HG02970 (cell line): ENCODE measurements at regions not wholly inside any gene's neighbourhood (a gene's known extent, or its start where the extent isn't known, plus 50 kb on each side); places are given as distances from the start of the nearest gene placed in this dataset.
A peak's percentile ranks its signal among the peaks of the same experiment; 100 is the strongest.
"Not testable (repeated sequence)": the region's sequence is repeated elsewhere in the genome, so short reads cannot be mapped to it uniquely, and the experiment has no call there.

Experiments used
- ATAC-seq: cut with Tn5 transposase; IDR thresholded peaks from one replicate; pipeline ENCODE4 v1.9.1; 2021; ENCODE audit warnings: mild to moderate bottlenecking, moderate library complexity, moderate number of reproducible peaks; ENCODE audit not compliant: unreplicated experiment, low FRiP score

DNA sequence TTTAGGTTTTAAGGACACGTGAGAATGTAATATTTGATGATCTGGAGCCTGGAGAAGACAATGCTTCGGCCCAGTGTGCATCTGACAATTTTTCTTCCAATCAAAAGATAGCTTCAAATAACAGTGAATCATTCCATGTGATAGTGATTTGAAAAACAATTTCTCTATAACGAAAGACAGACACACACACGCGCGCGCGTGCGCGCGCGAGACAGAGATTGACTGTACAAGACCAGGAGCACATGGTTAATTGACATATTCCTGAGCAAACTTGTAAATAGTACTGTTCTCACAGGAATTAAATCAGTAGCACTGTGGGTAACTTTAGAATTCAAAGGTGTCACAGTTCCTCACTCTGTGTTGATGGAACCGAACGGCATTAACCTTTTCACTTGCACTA, 287.5 kb upstream of the LMO3 start:
- no peak for ATAC-seq

DNA sequence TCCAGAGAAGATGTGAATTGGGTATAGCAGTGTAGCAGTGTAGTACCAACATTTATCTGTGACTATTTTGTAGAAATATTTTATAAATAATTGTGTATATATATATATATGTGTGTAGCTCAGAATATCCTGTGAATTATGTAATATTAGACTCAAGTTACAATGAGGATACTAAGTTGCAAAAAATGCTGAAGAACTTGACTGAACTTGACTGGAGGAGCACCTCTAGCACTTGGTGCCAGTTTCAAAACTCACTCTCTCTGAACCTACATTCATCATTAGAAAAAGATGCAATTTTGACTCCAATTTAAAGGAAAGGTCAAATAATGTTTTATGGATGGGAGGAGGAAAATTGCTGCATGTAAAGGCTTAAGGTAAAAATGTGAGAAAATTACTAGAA, 285.7 kb upstream of the LMO3 start:
- ATAC-seq: no peak

DNA sequence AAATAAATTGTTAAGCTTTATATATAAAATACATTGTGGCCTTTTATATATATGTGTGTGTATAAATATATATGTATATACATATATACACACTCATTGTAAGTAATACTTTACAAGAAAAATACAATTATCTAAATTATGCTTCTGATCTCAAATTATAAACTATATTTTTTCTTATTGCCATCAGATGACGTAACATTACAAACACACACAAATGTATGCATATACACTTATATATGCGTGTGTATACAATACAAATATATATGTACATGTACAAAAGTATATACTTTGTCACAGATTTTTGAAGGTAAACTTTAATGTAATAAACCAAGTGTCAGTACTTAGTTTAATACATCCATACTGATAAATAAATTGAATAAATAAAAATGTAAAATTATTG, 278.9 kb upstream of the LMO3 start:
- no peak for ATAC-seq

DNA sequence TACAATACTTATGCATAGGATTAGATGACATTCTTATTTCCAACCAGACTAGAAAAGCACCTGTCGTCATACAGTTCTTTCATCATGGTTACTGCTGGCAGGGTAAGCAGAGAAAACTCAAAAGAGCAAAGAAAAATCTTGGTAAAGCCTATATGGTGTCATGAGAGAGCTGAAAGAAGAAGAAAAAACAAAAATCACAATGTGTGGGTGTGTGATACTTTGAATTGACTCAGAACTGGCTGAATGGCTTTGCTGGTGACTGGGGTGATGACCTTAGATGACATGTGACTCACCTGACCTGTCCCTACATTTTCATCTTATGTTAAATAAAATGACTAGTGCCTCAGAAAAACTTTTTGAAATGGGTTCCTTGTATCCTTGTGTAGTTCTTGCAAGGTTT, 278.1 kb upstream of the LMO3 start:
- ATAC-seq: no peak

DNA sequence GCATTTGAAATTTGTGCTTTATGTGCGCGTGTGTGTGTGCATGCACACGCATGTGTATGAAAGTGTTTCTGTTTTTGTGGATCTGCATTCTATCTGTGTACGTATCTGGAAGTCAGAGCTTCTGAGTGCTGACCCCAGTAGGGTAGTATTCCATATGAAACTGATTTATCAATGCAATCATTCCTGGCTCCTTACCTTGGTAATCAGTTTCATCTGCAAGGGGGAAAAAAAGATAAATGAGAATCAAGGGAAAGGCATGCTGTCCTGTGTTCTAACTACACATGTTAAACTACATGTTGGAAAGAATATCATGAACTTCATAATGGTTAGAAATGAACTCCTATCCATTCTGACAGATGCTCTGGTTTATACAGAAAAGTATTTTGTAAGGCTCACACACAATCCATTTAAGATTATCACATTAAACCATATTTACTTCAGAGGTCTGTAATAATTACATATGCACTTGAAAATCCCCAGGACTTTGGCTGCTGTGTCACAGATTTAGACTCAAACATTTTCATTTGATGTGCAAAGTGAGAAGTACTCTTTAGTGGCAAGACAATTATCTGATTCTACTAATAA, 276.1 kb upstream of the LMO3 start:
- no peak for ATAC-seq

DNA sequence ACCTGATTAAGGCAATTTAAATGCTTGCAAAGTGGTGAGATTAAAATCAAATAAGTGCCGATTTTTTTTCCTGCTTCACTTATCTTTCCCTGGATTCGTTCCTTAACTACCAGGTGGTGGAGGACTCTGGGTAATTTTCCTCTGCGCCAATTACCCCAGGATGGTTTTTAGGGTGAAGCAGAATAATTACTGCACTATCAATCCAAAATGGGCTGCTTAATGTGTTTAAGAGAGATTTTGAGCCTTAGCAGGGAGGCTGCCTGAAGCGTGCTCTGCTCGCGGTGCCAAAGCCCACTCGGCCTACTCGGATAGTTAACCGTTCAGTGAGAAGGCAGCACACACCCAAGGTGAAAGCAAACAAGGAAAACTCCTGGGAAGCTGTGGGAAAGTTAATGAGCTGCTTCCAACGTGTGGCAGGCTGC, 274.9 kb upstream of the LMO3 start:
- no peak for ATAC-seq

DNA sequence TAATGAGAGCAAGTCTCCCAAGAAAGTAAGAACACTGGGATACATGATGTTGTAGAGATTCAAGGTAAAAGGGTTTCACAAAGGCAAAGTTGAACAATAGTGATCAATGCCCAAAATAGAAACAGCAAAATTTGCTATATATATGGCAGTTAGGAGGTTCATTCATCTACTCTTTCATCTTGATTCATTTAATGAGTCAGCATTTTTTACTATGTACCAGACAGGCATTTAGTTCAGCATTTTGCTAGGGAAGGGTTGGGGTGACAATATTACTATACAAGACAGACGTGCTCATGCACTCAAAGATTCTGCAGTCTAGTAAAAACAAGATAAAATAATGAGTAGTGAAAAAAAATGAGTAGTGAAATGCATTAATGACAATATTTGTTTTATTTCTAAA, 264.9 kb upstream of the LMO3 start:
- no peak for ATAC-seq

DNA sequence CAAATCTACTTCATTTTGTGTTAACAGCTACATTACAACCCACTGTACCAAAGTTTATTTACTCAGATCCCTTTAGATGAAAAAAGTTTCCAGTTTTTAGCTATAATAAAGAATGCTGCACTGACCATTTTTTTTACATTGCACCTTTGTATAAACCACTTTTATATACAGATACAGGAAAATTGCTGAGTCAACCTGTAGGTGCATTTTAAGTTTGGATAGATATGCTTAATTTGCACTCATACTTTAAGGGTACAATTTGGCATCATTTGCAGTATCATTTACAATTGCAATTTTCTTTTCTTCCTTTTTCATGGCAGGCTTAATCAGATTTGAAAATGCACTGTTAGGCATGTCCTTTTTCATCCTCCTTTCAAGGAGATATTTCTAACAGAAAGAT, 257.8 kb upstream of the LMO3 start:
- ATAC-seq: no peak

DNA sequence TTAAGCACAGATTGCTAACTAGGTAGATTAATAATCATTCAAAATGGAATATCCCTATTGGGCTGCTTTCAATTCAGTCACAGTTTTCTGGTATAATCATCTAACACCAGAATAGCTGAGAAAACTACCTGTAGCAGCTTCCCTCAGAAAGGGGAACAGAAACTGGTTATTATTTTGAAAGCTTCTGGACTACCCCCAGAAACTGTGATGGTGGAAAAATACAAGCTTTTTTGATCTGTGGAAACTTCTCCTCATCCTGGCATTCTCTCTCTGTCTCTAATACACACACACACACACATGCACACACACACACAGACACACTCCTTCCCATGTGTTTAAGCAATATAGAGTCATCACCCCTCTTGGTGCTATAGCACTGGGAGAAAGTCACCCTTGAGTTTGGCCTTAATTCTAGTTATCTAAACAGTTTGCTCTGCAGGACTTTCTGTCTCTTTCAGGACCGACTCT, 251.5 kb upstream of the LMO3 start:
- peak; percentile 99 for ATAC-seq

DNA sequence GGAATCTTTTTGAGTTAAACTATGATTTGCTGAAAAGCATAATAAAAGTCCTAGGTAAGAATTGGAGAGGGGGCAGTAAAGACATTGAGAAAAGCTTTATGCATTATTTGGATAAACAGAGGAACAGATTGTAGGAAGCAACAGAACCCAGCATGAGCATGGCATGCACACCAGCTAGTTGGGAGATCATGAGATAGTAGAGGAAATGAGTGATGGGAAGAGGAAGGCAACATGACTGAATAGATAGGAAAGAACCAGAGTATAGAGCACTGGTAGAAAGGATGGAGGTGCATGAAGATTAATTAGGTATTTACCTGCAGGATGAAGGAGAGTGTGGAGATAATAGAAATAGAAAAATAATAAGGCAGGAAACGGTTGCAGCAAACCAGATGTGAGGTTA, 248.5 kb upstream of the LMO3 start:
- no peak for ATAC-seq

DNA sequence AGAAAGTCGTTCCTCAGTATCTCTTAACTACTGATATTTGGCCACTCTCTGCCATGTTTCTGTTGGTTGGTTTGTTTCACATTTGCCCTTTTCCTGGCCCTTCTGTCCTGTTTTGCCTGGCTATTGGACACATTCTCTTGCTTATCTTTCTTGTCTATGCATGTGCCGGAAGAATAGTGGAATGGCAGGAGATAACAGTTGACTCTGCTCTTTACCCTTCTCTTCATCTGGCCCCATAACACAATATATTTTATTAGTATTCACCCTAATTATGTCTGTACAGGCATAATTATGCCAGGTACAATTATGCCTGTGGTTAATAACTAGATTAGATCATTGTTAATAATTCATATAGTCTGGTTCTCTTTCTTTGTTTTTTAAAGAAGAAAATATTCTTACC, 243.5 kb upstream of the LMO3 start:
- ATAC-seq: no peak

DNA sequence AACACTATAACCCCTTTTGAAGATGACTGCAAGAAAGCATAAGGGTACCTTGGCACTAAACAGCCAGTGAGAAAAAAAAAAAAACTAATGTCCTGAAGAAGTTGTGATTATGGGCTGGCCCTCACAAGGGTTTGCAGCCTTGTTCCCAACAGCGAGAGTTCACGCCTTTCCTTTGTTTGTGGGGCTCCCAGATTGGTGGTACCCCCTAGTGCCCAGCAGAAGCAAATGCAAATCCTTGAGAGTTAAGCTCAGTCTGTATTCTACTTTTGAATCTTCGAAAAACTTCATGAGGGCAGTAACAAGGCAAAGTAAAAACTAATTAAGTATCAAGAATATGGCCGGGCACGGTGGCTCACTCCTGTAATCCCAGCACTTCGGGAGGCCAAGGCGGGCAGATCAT, 238.9 kb upstream of the LMO3 start:
- ATAC-seq: no peak

DNA sequence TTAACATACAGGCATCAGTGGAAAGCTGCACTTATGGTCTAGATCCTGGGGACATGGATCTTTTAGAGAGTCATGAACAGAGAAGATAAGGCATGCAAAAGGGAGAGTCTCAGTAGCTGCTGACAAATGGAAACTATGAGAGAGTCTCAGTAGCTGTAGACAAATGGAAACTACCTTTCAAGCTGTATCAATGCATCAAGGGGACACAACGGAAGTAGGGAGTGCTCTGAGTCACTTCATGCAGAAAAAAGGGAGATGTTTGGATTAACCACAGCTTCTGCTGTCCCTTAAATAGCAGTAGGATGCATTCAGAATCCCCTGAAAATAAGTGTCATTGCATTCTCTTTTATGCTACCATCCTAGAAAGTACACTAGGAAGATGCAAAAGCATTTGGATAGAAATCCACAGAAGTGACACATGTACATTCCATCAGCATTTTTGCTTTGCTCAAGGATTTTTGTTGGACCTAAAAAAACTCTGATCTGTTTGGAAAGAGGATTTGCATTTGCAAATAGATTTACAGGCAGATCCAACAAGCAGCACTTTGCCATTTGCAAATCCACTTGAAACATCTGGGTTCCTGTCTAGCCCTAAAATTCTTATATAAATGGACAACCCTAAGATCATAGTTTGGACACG, 227.5 kb upstream of the LMO3 start:
- peak; percentile 85 for ATAC-seq

DNA sequence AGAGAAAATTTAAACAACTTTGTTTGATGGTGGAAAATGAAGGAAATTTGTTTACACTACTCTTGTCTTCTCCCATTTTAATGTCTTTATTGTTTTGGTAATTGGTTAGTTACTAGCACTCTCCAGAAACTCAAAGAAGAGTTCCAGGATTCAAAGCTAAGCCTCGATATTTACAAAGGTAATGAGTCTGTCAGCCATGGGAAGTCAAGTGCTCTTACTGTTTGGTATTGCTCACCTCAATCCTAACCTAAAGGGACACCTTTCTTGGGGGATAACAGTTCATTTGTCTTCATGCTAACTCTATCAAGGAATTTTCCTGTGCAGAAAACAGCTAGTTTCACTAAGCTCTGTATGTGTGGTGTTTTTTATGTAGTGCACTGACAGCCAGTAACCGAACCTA, 222.9 kb upstream of the LMO3 start:
- no peak for ATAC-seq

DNA sequence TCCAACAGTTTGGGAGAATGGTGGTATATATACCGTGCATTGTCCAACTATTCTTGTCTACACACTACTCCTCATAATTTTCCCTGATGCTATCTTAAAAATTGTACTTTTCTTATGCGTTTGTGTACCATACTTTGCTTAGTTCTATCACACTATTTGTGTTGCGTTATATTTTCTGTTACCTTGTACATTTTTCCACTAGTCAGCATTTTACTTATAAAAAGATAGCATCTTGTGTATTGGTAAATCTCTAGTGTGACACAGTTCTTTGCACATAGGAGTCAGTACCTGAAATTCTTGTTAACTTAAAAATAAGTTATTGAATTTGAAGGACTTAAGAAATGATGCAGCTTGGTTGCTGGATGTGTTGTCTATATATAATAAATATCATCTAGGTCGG, 201.8 kb upstream of the LMO3 start:
- ATAC-seq: no peak

DNA sequence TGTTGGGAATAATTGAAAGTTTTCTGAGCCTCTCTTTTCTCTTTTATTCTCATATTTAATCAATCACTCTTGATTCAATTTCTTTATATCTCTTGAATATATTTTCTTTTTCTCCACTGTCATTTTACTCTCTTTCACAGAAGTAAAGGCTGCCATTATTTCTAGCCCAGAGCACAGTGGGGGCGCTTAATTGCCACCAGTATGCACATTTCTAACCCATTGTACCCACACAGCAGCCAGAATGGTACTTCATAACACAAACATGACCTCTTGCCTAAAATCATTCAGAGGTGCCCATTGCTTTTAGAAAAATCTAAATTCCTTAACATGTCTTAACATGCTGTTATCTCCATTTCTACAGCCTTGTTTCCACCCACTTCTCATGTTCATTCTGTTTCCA, 190.2 kb upstream of the LMO3 start:
- no peak for ATAC-seq

DNA sequence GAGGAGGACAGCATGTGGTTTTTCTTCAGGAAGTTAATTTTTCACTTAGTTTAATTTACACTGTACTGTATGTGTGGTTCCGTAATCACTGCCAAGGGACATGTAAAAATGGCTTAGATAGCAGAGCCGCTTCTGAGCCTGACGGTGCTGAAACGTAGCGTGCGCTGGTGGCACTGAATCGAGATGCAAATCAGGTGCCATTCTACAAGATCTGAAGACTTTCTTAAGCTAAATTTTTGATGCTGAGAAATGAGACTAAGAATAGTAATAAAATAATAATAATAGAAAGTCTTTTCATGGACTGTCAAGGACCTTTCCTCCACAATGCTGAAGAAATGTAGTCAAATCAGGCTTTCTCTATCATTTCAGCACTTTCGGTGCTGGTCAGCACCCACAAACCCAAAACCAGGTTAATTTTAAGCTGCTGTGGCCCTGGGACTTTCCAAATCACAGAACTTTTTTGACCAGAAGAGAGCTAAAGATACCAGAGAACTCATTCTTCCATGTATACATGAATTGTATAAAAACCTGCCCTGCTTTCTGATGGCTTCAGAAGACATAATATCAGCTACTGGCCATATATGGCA, 183.3 kb upstream of the LMO3 start:
- peak; percentile 90 for ATAC-seq

DNA sequence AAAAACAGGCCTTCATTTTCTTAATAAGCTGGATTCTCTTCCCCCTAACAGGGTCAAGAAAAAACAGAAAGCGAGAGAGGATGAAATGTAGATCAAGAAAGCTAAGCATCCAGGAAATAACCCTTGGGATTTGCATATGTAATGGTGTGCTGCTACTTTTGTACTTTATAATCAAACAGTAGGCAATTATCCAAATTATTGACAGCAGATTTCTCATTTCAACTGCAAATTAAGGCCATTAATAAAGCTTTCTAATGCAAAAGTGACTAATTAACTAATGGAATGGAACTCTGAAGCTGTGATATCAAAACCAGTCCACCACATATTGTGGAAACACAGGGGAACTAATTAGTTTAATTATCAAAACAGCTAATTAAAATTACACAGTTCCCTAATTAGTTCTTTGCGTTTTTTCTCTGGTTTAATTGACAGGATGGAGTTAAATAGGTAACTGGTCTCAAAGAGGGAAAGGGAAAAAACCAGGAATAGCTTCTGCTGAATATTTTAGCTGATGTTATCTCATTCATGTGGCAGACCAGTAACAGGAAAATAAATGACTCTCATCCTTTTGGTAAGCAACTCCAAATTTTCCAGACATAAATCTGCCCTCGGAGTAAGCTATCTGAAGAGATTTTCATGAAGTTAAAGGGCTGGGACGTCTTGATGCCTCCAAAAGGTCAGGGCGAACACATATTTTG, 182.7 kb upstream of the LMO3 start:
- no peak for ATAC-seq

DNA sequence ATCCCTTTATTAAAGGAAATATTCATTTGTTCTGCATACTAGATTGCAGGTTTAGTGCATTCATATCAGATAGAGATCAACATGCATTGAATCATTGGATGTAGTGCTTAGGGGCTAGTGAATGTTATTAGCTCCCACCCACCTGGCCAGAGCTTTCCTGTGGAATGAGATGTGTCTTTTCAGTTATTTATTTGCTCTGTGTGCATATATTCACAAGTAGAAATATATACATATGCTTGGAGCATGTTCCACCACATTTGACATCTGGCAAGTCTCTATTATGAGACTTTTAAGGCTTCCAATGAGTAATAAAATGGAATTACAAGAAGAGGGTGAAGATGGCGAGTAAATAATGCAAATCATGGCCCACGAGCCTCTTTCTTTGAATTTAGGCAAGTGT, 180.0 kb upstream of the LMO3 start:
- ATAC-seq: no peak

DNA sequence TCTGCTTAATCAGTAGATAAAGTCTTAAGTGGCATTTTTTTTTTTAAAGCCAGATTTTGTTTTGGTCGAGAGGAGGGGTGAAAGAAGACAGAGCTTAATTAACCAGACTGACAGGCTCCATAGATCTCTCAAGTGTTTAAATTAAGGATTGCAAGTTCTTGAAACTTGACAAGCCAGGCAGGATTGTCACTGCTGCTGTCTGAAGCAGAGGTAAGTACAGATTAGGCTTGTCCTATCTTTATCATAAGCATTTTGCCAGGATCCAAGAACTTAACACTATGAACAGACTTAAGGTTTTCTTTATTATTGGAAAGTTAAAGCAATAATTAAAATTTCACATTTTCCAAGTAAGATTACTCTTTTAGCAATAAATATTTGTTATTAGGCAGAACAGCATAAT, 179.6 kb upstream of the LMO3 start:
- no peak for ATAC-seq

DNA sequence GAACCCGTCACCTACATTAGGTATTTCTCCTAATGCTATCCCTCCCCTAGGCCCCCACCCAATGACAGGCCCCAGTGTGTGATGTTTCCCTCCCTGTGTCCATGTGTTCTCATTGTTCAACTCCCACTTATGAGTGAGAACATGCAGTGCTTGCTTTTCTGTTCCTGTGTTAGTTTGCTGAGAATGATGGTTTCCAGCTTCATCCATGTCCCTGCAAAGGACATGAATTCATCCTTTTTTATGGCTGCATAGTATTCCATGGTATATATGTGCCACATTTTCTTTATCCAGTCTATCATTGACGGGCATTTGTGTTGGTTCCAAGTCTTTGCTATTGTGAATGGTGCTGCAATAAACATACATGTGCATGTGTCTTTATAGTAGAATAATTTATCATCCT, 163.2 kb upstream of the LMO3 start:
- ATAC-seq: not testable (repeated sequence)

DNA sequence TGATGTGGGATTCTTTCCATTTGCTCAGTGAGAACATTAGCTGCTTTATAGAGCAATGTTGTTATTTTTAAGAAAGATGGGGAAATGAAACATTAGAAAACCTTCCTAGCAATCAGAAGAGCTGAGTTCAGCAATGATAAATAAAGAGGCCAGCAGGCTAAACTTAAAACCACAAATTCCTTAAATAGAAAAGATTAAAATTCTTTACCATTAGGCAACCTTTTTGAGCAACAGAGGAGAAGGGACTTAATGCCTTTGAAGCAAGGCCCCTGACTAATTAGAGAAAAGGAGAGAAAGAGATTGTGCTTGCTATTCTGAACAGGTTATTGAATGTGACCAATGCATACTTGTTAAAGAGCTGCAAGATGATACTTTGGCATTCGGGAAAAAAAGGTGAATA, 160.8 kb upstream of the LMO3 start:
- ATAC-seq: no peak
